Spleen (tissue), 7 donors: ENCODE measurements at regions not wholly inside any gene's neighbourhood (a gene's known extent, or its start where the extent isn't known, plus 50 kb on each side); places are given as distances from the start of the nearest gene placed in this dataset.

Experiments used
- CTCF ChIP-seq, 11 experiments: fragments of 200-600 bp in 7 of 11; fragments of 450-650 bp in 4 of 11; sonication (generic) in 4 of 11; IDR thresholded peaks in 8 of 11; conservative IDR thresholded peaks in 3 of 11; 1 replicate in 7 of 11; 2 replicates in 4 of 11; pipeline versions ENCODE4 v1.4.0 to v1.8.0; 2016 to 2021; ENCODE audit warnings: antibody characterized with exemption in 11 of 11, inconsistent platforms in 4 of 11, mild to moderate bottlenecking in 1 of 11
- POLR2A ChIP-seq, 3 donors: fragments of 450-650 bp; IDR thresholded peaks; one replicate each; pipeline ENCODE4 v1.5.1; 2017; ENCODE audit warnings: antibody characterized with exemption in 3 of 3, mild to moderate bottlenecking in 1 of 3
- POLR2AphosphoS5 ChIP-seq, 3 donors: sonication (generic); formaldehyde crosslinking; IDR thresholded peaks; one replicate each; pipeline ENCODE4 v1.5.1; 2017; ENCODE audit warnings: antibody characterized with exemption in 3 of 3
- donor health status: DM: no; HTN: no; CAD: no; lungs with moderate emphysema.
- donor health status: DM: no; HTN: no; CAD: no.
- donor health status: DM: no; HTN: no; CAD: no.

GRCh38 chr18:73843455-73843854, 304.2 kb downstream of the FBXO15 start:
- TF ChIP-seq CTCF (IDR thresholded peaks at IDR 0.05 in 8 of 11, conservative IDR thresholded peaks at IDR 0.05 in 3 of 11) (no peak), POLR2AphosphoS5 (IDR thresholded peaks at IDR 0.05) (no peak), POLR2A (IDR thresholded peaks at IDR 0.05) (no peak)
